A549 (cell line): ENCODE measurements at regions not wholly inside any gene's neighbourhood (a gene's known extent, or its start where the extent isn't known, plus 50 kb on each side); places are given as distances from the start of the nearest gene placed in this dataset.
"Not testable (repeated sequence)": the region's sequence is repeated elsewhere in the genome, so short reads cannot be mapped to it uniquely, and the experiment has no call there.

Experiments used
- CTCF ChIP-seq: fragments of >200 bp; sonication (Bioruptor Twin); formaldehyde crosslinking; IDR thresholded peaks from 3 replicates; pipeline ENCODE4 v1.5.1; 2016
- GATA3 ChIP-seq: IDR thresholded peaks from 2 replicates; pipeline ENCODE4 v1.6.1; 2012; ENCODE audit warnings: borderline replicate concordance
- NPAS2 ChIP-seq: fragments of 250-450 bp; sonication (Bioruptor Pico); IDR thresholded peaks from 2 replicates; pipeline ENCODE4 v1.8.0; 2022; ENCODE audit warnings: mild to moderate bottlenecking, moderate library complexity, borderline replicate concordance
- RFX5 ChIP-seq: fragments of 450-650 bp; IDR thresholded peaks from 2 replicates; pipeline ENCODE4 v1.7.1; 2014; ENCODE audit warnings: antibody characterized with exemption, mild to moderate bottlenecking, moderate library complexity
- ZC3H11A ChIP-seq: fragments of 450-650 bp; IDR thresholded peaks from 2 replicates; pipeline ENCODE4 v1.6.1; 2014; ENCODE audit warnings: antibody characterized with exemption, mild to moderate bottlenecking
- TF ChIP-seq, protein P1 (sequence below): fragments of 200-600 bp; sonication (generic); IDR thresholded peaks from 2 replicates; pipeline ENCODE4 v1.6.1; 2016; ENCODE audit warnings: antibody characterized with exemption, mild to moderate bottlenecking, moderate library complexity

DNA sequence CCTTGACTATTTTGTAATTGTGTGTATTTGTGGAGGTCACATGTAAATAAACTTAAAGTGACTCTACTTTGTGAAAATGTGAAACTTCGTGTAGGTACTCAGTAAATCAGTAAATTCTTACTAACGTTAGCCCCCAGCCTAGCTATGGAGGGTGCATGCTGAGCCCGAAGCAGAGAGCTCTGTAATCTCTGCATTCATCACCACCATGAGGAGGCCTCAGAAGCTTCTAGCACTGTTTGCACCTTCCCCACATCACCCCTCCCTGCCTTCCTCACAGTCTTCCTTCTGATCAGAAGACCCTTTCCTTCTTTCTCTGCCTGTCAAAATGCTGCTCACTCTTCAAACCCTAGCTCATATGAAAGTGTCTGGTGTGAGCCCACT is 73.3 kb upstream of the LPCAT1 start:
- TF ChIP-seq GATA3; CTCF; RFX5; ZC3H11A; NPAS2 (CRISPR knock-in tag): not testable (repeated sequence)
- TF ChIP-seq, protein P1, sequence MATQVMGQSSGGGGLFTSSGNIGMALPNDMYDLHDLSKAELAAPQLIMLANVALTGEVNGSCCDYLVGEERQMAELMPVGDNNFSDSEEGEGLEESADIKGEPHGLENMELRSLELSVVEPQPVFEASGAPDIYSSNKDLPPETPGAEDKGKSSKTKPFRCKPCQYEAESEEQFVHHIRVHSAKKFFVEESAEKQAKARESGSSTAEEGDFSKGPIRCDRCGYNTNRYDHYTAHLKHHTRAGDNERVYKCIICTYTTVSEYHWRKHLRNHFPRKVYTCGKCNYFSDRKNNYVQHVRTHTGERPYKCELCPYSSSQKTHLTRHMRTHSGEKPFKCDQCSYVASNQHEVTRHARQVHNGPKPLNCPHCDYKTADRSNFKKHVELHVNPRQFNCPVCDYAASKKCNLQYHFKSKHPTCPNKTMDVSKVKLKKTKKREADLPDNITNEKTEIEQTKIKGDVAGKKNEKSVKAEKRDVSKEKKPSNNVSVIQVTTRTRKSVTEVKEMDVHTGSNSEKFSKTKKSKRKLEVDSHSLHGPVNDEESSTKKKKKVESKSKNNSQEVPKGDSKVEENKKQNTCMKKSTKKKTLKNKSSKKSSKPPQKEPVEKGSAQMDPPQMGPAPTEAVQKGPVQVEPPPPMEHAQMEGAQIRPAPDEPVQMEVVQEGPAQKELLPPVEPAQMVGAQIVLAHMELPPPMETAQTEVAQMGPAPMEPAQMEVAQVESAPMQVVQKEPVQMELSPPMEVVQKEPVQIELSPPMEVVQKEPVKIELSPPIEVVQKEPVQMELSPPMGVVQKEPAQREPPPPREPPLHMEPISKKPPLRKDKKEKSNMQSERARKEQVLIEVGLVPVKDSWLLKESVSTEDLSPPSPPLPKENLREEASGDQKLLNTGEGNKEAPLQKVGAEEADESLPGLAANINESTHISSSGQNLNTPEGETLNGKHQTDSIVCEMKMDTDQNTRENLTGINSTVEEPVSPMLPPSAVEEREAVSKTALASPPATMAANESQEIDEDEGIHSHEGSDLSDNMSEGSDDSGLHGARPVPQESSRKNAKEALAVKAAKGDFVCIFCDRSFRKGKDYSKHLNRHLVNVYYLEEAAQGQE: not testable (repeated sequence)
